ENCODE measurements at regions not wholly inside any gene's neighbourhood (a gene's known extent, or its start where the extent isn't known, plus 50 kb on each side); places are given as distances from the start of the nearest gene placed in this dataset.

GRCh38 chr6:138593124-138593877, 94.0 kb upstream of the NHSL1 start:
- Histone ChIP-seq H3K4me3 (peak overlapping the region; percentile 14; the same call in 1 of the 2 replicates), H3K79me2 (ENCODE audit: control insufficient read depth, insufficient read depth, low read length) (no peaks in the 10 kb centered on the region), H2AFZ (ENCODE audit: control insufficient read depth, low read depth, low read length) (peak overlapping the region; percentile 91), H3K9me3 (replicated peaks; ENCODE audit: control insufficient read depth, insufficient read depth, low read length) (no peaks in the 10 kb centered on the region), H3K4me1 (ENCODE audit: control insufficient read depth, insufficient read depth, low read length) (peaks cover 7% of the 10 kb centered on the region; the same call in 1 of the 2 replicates), H3K4me2 (ENCODE audit: control insufficient read depth, insufficient read depth) (peak overlapping the region; percentile 86), H3K27ac (ENCODE audit: control insufficient read depth, insufficient read depth) (peak overlapping the region; percentile 93), H3K9ac (ENCODE audit: control insufficient read depth, insufficient read depth, low read length) (peak overlapping the region; percentile 59), H3K36me3 (ENCODE audit: control insufficient read depth in 2 of 2, insufficient read depth in 2 of 2, low read length in 1 of 2) (no peaks in the 10 kb centered on the region), H4K20me1 (ENCODE audit: control insufficient read depth, insufficient read depth) (no peaks in the 10 kb centered on the region), H3K27me3 (replicated peaks in 1 of 2; ENCODE audit: control insufficient read depth in 2 of 2, insufficient read depth in 2 of 2, low read length in 1 of 2) (no peaks in the 10 kb centered on the region)
- RAD21 ChIA-PET (ENCODE audit: unreplicated experiment), result interaction anchor here (0.7 to 5.2 kb wide), 21 partner anchors 10 to 180 kb away, joined by 3 to 115 read pairs (median 5); partner anchors contain the start of genes CCDC28A and NHSL1
- ATAC-seq (peak; percentile 87), FAIRE-seq (peak; percentile 85), DNase-seq (ENCODE audit: low read depth, low spot score) (peak; percentile 86)
- CTCF ChIA-PET, result interaction anchor here (0.7 to 10.1 kb wide), 24 partner anchors 12 to 477 kb away, joined by 3 to 418 read pairs (median 6); partner anchors contain the start of gene CCDC28A
- no TSS peak for BruUV-seq (replicated peaks)
- SMC1A ChIA-PET (ENCODE audit: uncharacterized antibody, unreplicated experiment), result interaction anchor here (0.9 to 8.8 kb wide), 34 partner anchors 10 to 471 kb away, joined by 3 to 332 read pairs (median 5); partner anchors contain the start of gene CCDC28A
- in situ Hi-C loops (cut with MboI) (loop anchor here (10.0 kb wide), 1 partner anchor 762 kb away; no protein-coding TSS in a partner anchor), intact Hi-C loops (cut with micrococcal nuclease; ENCODE audit: unreplicated experiment) (loop anchor here (1.0 to 2.0 kb wide), 2 partner anchors 48 to 61 kb away; no protein-coding TSS in a partner anchor)
- POLR2A ChIA-PET, result interaction anchor here (0.7 to 1.9 kb wide), 10 partner anchors 11 to 180 kb away, joined by 3 to 12 read pairs (median 4); partner anchors contain the start of gene CCDC28A
- WGBS (ENCODE audit: insufficient coverage, insufficient replicate concordance, low lambda C conversion rate, missing lambda C conversion rate), result 3% methylated on average over 12 of the region's 12 CpGs
- peak; percentile 19; the same call in 1 of the 2 replicates for TF ChIP-seq MXI1 (IDR thresholded peaks at IDR 0.05; ENCODE audit: low read depth, low read length)
- 0 out of 2 replicates have a peak, but pooled peaks have one; percentile 11 for TF ChIP-seq RUNX3 (IDR thresholded peaks at IDR 0.05; ENCODE audit: low read length)
- TF ChIP-seq GATAD2B (conservative IDR thresholded peaks at IDR 0.05; ENCODE audit: low read depth), result no peak
- no peak for TF ChIP-seq RELA (IDR thresholded peaks at IDR 0.05; ENCODE audit: borderline replicate concordance, partially characterized antibody)
- no peak for TF ChIP-seq NRF1 (conservative IDR thresholded peaks at IDR 0.05; ENCODE audit: low read depth, low read length)
- TF ChIP-seq ATF7 (IDR thresholded peaks at IDR 0.05; ENCODE audit: low read depth), result peak; percentile 72
- peak; percentile 83 for TF ChIP-seq MTA2 (IDR thresholded peaks at IDR 0.05; ENCODE audit: low read depth)
- peak; percentile 76; the same call in 1 of the 3 replicates for TF ChIP-seq POU2F2 (IDR thresholded peaks at IDR 0.05; ENCODE audit: borderline replicate concordance, low read depth, low read length)
- no peak for TF ChIP-seq RAD51 (IDR thresholded peaks at IDR 0.05)
- TF ChIP-seq ZNF24 (IDR thresholded peaks at IDR 0.05), result peak; percentile 98
- TF ChIP-seq ZBTB40 (IDR thresholded peaks at IDR 0.05; ENCODE audit: borderline replicate concordance), result no peak; the same call in 1 of the 2 replicates
- TF ChIP-seq SPI1 (IDR thresholded peaks at IDR 0.05; ENCODE audit: borderline replicate concordance, insufficient read depth, low read depth, low read length), result peak; percentile 38; the same call in 1 of the 2 replicates
- TF ChIP-seq ZNF687 (IDR thresholded peaks at IDR 0.05), result peak; percentile 33
- peak; percentile 83 for TF ChIP-seq CREB1 (IDR thresholded peaks at IDR 0.05; ENCODE audit: low read depth)

Data from GM12878 (cell line).